HG03039 (cell line): ENCODE measurements at regions not wholly inside any gene's neighbourhood (a gene's known extent, or its start where the extent isn't known, plus 50 kb on each side); places are given as distances from the start of the nearest gene placed in this dataset.

Source experiments
- ATAC-seq: cut with Tn5 transposase; IDR thresholded peaks from one replicate; pipeline ENCODE4 v1.9.1; 2021; ENCODE audit warnings: mild to moderate bottlenecking, moderate library complexity; ENCODE audit not compliant: unreplicated experiment

DNA sequence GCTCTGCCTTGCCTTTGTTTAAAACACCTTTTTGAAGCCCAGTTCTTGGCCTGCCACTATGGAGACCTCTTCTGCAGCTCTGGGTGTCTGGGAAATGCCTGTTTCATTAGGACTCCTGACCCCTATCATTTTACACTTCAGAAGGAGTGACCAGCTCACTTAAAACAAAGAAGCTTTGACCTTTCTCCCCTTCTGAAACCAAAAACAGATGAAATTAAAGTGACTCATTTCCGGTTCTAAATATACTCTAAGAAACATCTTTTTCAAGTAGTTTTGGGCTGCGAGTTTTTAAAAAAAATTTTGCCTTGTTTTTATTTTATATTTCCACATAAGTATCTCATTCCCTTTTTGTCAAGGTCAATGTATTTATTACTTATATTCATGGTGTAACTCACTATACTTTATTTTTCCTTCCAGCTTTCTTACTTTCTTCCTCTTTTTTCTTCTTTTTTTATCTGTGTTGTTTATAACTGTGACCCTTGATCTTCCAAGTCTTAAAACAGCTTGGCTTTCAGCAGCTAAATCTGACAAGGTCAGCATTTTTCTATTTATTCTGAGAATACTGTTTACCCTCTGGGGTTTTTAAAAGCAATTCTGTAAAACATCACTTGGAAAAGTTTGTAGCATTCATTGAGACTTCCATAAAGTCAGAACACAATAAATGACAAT lies 672.9 kb downstream of the NR2F1-AS1 start:
- ATAC-seq, result no peak

DNA sequence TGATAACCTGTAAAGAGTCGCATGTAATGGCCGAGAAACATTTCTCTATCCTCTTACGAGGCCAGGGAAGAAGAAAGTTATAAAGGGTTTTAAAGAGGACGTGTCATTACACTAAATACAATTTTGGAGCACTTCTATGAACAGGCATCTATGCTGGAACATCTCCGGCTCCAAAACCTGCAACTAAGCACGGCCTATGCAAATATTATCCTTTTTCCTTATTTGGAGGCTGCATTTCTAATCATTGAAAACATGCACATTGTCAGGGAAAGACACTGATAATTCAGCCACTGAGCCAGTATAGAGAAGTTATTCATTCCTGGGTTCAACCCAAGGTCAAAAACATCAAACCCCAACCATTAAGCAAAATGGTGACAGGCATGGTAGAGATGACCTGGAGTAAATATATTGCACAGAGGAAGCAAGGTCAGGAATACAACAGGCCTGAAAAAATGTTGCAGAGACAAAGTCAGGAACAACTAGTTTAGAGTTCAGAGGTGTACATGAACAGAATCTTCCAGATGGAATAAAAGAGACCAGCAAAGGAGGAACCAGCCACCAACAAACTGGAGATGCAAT lies 674.1 kb downstream of the NR2F1-AS1 start:
- ATAC-seq, result no peak

DNA sequence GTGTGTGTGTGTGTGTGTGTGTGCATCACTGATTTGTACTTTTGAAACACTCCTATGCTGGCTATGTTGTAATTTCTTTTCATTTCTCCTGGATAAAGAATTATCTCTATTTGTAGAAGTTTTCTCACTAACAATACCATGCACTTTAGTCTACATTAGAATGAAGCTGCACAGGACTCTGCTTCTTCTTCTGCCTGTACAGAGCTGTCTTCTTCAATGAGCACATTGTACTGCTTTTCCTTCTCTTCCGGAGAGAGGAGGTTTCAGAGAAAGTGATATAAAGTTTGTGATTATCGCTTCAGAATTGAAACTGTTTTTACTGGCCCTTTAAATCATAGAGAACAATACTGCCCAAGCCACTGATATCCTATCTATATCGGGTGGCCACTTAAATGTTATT lies 677.0 kb downstream of the NR2F1-AS1 start:
- ATAC-seq, result no peak

DNA sequence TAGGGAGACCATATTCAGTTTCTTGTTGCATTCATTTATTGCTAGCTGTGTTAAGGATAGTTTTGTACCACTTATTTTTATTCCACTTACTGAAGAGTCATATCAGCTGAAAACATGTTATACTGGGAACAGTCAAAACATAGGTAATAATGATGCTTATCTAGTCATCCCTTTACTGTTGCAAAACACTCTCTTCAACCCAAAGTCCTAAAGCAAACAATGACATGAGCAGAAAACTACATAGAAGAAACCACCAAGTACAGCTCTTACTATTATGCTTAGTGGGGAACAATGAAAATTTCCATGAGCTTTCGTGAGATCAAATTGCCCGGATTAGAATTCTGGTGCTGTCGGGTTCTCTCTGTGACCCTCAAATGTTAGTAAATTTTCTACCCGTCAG lies 681.4 kb downstream of the NR2F1-AS1 start:
- no peak for ATAC-seq

DNA sequence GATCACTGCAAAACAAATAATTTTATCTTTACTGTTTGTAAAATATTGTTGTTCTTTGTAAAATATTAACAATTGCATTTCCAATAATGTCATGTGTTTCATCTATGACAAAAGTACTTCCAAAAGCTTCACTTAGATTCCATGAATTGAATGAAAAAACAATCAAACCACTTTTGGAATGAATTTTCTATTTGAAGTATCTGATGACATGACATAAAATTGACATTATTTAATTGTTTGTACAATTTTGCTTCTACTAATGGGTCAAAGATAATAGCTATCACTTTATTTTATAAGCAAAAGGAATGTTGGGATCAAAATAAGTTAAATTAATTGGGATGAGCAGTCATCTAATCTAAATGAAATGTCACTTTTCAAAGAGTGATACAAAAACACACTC lies 684.3 kb downstream of the NR2F1-AS1 start:
- no peak for ATAC-seq

DNA sequence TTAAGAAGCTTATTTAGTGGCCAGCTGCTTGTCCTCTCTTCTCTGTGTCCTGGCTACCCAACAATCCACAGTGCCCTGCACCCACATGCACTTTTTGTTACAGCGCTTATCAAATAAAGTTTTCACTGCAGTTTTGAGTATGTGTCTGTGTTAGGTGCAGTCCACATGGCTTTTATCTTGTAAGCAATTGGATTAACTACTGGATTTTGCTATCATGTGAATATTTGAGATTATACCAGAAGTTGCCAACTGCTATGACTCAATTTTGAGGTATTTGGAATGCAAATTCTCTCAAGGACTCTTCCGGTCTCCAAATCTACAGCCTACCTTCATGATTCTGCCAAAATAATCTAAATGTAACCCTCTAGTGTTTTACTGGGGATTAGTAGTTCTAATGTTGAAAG lies 690.2 kb downstream of the NR2F1-AS1 start:
- no peak for ATAC-seq

DNA sequence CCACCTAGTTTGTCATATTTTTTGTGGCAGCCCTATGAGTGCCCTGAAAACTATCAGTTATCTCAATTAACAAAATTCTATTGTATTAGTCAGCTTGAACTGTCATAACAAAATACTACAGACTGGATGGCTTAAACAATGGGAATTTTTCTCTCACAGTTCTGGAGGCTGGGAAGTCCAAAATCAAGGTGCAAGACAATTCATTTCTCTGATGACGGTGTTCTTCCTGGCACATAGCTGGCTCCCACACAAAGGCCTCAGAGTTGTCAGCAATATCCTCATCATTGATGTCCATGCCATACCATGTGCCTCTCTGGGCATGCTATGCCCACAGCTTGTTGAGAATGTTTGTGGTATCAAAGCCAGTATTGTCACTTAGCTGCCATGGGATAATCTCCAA lies 691.9 kb downstream of the NR2F1-AS1 start:
- ATAC-seq, result no peak

DNA sequence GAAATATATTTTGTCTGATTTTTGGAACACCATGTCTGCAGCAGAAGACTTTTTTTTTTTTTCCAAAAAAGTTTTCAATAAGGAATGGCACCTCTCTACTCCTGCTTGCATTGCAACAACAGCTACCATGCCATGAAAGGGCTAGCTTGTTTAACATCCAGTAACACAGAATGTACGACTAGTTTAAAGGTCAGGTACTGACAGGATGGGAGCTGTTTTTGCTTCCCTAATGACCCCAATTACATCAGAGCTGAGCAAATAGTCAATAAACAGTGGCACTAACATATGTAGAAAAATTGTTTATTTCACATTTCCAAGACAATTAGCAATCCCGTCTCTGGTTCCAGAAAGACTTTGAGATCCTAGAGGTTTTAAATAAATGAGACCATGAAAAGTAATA lies 693.8 kb downstream of the NR2F1-AS1 start:
- ATAC-seq, result no peak

DNA sequence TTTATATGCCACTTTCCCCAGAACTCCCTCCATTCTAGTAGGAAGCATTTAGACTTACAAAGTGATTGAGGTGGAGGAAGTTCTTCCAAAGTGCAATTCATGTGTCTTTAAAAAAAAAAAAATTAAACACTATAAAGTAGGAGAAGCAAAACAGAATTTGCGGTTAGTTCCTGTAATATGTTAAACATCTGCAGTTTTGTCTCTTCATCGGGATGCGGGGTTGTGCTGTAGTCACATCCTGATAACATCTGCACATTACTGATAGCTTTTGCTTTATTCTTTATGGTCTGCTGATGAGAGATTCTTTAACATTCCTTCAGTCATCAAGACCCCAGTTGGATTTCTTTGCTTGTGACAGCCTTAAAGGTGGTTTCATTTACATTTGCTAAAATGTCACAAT lies 694.3 kb downstream of the NR2F1-AS1 start:
- no peak for ATAC-seq

DNA sequence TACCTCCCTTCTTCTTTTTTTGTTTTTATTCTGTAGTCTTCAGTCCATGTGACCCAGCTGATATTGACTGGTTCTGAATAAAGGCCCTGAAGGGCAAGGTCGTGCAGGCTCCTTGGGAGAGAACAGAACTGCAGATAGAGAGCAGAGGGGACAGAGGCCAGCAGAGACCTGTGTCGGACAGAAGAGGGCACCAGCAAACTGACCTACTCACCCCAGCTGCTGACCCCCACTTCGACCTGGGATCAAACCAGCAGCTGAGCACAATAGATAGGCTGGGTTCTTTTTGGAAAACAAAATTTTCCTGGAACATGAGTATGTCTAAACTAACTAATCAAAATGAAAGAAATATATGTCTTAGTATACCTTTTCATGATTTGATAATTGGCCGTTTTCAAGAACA lies 695.1 kb downstream of the NR2F1-AS1 start:
- ATAC-seq, result no peak

DNA sequence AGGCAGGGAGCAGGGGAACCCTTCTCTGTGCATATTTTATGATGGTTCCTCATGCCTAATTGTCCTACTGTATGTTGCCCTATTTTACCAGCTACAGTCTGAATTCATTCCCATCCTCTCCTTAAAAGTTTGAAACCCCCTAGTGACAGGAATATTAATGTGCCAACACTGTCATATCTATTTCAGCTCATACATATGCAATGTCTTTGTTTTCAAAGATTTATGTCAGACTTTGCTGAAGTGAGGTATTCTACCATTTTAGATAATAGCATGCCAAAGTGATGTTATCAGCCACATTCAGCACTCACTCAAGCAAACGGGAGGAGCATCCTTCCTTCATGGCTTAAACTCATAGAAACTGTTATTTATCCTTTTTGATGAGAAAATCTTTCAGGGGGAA lies 696.5 kb downstream of the NR2F1-AS1 start:
- ATAC-seq, result no peak

DNA sequence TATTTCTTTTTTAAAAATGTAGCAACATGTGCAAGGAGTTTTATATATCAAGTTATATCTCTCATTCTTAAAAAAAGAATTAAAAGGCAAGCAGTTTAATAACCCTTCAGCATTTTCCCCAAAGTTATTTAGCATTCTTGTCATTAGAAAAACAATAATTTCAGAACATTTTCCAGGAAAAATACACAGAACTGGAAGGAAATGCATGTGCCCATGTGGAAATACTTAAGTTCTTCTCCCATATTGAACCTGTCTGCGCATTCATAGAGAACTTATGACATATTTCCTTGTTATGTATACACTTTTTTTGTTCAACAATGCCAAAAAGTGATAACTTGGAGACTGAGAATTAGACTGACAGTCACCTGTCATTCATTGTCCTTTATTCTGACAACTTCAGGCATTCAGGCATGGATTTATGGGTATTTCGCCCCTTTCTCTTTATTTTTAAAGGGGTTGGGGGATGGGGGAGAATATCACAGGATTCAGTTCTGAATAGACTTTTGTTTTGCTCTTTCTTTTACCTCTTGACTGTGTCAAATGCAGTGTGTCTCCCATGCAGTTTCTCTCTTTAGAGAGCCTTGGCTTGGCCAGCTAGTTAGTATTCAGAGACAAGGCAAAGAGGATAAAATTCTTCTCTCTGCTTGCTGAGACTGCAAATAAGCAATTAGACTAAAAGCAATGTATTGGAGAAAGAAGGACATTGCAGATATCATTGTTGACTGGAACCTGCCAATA lies 701.0 kb downstream of the NR2F1-AS1 start:
- ATAC-seq, result no peak

DNA sequence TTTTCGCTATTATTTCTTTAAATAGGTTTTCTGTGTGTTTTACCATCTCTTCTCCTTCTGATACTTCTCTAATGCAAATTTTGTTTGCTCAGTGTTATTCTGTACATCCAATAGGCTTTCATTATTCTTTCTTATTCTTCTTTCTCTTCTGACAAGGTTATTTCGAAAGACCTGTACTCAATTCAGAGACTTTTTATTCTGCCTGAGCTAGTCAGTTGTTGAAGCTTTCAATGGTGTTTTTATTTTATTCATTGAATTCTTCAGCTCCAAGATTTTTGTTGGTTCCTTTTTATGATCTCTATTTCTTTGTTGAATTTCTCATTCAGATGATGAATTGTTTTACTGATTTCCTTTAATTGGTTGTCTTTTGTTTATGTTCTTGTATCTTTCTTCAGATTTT lies 706.2 kb downstream of the NR2F1-AS1 start:
- no peak for ATAC-seq

DNA sequence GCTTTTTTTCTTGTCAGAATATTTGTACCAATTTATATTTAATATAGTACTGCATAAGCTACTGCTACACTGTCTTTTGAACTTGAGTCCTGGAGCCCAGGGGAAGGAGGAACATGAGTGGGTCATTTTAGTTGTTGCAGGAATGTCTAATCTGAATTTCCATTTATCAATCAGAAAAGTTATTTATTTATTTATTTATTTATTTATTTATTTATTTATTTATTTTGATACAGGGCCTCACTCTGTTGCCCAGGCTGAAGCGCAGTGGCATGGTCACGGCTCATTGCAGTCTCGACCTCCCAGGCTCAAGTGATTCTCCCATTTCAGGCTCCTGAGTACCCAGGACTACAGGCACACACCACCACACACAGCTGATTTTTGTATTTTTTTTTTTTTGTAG lies 712.6 kb downstream of the NR2F1-AS1 start:
- no peak for ATAC-seq

DNA sequence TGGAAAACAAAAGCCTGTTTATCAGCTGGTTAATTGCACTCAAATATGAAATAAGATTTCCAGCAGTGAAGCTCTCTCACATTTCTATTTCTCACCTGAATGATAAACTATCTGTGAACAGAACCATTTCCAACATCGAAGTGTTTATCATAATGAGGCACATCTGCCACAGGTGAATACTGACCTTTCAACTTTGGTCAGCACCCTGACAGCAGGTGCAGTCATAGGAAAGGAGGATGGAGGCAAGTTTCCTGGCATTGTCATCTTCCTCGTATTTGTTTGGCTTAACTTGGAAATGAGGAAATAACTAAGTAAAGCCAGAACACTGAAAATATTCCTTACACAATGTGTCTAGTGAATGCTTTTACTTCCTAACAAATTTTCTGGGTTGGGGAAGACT lies 716.4 kb downstream of the NR2F1-AS1 start:
- ATAC-seq, result no peak

DNA sequence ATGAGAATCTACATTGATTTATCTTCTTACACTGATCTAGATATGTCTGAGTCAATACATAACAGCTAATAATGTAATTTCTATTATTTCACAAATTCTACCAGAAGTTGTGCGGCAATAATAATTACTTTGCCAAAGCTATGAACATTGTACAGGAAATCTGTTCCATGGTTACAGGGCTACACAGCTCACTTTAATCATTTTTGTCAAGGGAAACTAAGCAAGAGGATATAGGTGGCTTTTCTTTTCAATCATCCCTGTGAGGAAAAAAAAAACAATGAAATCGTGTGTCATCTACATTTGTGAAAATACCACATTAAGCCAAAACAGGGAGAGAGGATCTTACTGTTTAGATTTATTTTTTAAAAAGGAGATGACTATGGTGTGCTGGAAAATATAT lies 717.4 kb downstream of the NR2F1-AS1 start:
- no peak for ATAC-seq

DNA sequence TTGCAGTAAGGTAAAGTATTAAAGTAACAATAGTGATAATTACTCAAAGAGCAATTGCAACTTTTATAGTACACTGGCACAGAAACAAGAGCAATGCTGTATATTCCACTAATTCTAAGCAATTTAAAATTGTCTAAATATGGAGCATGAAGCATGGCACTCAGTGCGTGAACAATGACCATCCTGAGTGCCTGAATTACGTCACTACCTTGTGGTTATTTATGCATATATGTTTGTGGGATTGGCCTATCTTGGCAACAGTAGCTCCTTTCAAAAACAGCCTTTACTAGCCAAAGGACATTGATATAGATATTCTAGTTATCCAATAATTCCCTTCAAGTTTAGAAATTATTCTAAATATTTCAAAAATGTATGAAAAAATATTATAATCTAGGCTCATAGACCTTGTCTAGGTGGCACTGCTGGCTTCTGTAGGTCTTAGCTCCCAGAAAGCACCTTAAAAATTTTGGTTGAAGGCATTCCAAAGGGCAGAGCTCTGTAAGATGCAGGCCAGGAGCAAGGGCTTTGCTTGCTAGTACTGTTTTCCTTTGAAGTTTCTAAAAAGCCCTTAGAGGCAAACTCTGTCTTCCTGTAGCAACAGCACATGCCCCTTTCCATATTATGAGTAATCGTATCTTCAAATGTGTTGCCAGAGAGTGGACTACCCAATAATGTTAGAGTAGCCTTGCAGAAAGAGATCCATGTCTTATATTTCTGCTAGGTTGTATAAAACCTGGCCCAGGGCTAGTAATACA lies 719.3 kb downstream of the NR2F1-AS1 start:
- ATAC-seq, result no peak

DNA sequence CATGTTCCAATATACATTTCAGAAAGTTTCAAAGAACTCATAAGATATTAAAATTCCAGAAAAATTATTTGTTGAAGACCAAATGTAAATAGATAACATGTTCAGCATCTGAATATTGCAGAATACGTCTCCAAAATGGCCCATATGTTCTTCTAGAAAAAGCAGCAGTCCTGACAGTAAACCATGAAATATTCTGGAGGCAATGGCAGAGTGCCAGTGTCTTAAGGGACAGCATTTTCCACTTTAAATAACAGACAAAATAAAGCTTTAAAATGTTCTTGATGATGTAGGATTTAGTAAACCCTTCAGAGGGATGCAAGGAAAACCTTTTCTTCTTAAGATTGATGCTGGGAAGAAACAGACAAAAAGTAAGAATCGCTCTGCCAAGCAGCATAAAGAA lies 721.0 kb downstream of the NR2F1-AS1 start:
- ATAC-seq, result no peak

DNA sequence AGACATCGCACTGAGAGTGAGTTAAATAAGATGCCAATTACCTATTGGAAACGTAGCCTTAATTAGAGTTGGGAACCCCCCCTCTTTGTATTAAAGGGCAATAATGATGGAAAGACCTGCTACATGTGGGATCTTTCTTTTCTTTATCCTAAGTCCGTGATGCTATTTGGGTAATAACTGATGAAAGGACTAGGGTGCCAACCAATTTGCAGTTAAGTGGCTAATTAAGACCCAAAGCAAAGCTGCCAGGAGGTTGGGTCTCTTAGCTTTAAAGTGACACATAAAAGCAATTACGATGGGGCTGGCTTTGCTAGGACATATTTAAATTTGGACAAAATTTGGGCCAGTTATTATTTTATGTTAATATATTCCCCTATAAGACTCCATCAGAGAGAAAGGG lies 728.8 kb downstream of the NR2F1-AS1 start:
- no peak for ATAC-seq

DNA sequence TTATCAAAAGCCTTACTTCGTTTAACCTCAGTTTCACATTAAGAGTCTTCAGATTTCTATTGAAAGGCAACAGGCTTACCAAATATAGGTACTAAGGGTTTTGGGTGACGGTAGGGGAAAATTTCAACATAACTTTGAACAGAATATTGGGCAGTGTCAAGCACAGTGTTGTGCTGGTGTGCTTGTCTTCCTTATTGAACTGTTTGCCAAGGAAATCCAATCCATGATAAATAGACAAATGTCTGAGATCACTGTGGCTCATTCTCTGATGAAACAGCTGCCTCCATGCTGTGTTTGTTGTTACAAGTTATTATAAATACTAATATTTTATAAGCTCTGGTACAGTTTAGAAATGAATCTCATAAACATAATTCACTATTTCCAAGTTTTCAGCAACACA lies 730.1 kb downstream of the NR2F1-AS1 start:
- ATAC-seq, result no peak

DNA sequence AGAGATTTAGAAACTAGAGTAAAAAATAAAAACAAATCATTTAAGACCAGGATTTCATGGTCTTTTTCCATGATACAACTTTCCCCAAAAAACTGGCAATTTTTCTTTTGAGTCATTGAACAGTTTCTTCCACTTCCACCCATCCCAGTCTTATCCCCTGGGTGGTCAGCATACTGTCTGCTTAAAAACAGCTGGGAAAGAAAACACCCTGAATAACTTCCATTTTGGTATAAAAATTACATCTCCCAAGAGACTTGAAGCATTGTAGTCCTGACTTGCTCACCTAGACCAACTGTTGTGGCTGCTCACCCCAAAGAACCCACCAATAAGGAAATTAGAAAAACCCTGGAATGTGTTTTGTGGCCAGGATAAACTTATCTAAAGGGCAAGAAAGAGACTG lies 731.3 kb downstream of the NR2F1-AS1 start:
- no peak for ATAC-seq
